ENCODE measurements at regions not wholly inside any gene's neighbourhood (a gene's known extent, or its start where the extent isn't known, plus 50 kb on each side); places are given as distances from the start of the nearest gene placed in this dataset.

GRCh38 chr1:239995281-239995680, 96.4 kb upstream of the FMN2 start:
- no peak for DNase-seq (ENCODE audit: low read depth)

DNA sequence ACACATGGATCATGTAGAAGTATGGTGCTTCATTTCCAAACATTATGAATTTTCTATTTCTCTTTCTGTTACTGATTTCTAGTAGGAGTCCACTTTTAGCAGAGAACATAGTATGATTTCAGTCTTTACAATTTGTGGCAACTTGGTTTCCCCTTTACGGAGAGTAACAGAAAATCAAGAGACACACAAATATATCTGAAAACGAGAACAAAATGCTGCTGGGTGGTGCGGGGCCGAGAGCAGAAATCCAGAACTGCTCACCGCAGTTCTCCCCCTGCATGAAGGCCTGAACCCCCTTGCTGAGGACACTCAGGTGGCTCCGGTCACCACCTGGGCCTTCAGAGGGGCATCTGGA, 94.5 kb upstream of the FMN2 start:
- DNase-seq (ENCODE audit: low read depth), result no peak

GRCh38 chr1:239997515-239998311, 94.0 kb upstream of the FMN2 start:
- DNase-seq (ENCODE audit: low read depth), result no peak

- DNase-seq (ENCODE audit: low read depth), result no peak
Measured at GRCh38 chr1:239998312-239998649, 93.4 kb upstream of the FMN2 start.

DNA sequence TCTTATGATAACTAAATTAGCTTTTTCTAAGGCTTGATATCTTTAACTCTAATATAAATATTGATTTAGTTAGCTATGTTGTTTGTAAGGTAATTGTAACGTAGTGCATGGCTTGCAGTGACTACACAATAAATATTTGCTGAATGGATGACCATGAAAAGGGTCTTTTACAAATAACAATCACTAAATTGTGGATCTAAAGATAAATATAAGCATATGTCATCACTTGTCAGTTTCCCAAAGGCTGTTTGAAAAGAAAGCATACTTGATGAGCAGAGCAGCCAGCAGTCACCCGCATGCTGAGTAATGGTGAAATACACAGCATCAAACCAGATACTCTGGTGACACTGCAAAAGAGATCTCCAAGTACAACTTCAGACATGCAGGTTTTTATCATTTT, 92.5 kb upstream of the FMN2 start:
- DNase-seq (ENCODE audit: low read depth), result no peak

DNA sequence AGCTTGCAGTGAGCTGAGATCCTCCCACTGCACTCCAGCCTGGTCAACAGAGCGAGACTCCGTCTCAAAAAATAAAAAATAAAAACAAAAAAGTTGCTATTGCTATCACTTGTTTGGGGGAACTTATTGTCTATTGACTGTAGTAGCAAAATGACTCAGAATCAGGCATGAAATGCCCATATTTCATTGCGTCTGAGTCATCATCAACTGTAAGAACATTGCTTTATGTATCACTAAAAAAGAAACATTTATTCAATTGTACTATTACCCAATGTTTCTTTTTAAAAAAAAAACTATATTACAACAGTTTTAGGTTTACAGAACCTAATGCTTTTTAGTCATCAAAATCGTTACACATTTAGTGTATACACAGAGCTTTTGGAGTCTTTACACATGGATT, 91.0 kb upstream of the FMN2 start:
- no peak for DNase-seq (ENCODE audit: low read depth)

DNA sequence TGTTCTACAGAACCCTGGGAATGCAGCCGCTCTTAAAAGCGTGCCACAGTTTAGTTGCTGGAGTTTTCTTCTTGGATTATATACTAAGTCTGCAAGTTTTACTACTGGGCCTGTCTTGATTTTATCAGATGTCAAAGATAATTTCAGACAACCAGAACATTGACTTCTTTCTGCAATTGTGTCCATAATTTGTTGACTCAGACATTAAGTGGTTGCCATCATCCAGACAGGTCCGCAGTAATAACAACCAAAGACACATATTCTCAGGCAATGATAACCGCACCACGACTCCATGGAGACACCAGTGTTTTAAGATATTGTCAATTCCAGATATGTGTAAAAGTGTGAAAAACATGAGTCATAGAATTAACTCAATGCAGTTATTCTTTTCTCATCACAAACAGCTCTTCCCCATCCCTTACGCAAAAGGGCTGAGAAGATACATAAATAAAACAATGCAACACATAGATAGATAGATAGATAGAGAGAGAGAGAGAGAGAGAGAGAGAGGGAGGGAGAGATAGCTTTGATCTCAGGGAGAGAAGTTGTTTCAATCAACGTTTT, 90.4 kb upstream of the FMN2 start:
- no peak for DNase-seq (ENCODE audit: low read depth)

DNA sequence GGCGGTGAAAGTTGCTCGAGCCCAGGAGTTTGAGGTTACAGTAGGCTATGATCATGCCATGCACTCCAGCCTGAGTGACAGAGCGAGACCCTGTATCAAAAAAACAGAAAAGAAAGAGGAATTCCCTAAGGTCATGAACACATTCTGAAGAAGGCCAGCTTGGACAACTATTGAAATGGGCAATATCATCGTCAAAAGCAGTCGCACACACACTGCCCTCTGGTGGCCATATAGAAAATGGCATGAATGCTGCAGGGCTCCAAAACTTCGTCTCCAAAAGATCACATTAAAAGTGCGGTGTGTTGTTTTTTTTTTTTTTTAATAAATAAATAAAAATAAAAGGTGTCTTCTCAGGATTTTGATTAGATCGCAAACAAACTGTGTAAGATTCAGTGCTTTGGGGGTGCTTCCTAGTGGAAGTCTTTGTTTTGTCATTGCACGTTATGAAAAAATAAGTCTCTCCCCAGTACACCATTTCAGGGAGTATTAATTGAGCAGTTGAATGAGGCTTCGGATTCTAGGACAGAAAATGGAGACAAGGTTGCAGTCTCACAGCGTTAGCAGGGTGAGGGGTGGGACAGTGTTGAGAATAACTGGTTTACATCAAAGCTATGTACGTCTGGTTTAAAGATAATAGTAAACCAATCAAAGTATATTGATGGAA, 87.5 kb upstream of the FMN2 start:
- DNase-seq (ENCODE audit: low read depth), result no peak

DNA sequence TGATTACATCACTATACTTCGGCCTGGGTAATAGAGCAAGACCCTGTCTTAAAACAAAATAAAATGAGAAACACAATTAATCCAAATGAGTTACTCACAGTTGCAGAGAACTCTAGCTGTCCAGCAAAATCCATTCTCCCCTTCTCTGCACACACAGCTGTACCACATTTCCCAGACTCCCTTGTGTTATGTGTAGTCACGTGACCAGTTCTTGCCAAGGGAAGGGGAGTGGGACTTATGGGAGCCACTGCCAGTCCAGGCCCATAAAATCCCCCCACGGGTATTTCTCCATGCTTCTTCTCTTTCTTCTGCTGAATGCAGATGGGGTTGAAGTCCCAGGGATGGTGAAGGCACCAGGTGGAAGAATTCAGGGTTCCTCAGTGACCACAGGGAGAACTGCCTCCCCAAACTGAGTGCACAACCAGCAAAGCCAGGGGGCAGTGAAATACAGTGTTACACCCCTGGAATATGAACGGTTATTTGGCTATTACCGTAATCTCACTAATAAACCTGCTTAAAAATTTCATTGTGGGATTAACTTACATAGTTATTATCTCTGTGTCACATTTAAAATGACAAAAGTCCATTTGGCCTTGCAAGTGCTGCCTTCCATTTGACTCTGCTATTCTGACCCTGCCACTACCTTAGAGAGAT, 85.6 kb upstream of the FMN2 start:
- DNase-seq (ENCODE audit: low read depth), result no peak

DNA sequence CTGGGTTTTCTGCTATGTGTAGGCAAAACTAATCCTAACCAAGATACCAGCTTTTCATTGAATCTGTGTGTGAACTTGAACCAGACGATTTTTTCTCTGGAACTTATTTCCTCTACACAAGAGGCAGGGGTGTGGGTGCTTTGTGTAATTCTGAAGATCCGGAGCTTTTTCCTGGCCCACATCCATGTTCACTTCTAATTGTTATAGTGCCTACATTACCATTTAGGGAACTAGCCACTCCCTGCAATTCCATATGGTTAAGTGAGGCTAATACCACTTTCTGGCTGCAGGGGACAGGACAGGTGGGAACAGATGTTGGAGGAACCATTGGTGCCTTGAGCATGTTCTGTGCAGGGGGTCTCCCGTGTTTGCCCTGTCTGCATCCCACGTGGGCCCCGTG, 83.4 kb upstream of the FMN2 start:
- no peak for DNase-seq (ENCODE audit: low read depth)

DNA sequence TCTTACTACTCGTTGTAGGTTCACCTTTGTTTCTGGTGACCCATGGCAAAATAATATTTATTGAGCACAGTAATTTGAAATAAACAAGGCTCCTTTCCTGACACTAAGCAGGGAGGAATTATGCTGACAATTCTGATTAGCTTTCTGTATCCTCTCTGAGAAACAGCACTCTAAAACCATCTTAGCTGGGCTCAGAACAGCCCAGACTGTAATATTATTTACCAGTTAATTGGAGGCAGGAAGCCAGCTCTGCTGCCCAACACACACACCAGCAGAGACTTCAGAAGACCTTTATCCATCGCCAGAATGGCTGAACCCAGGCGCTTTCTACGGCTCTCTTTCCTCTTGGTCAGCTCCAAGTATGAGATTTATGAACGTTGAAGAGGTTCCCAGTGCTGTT, 77.6 kb upstream of the FMN2 start:
- DNase-seq (ENCODE audit: low read depth), result no peak

DNA sequence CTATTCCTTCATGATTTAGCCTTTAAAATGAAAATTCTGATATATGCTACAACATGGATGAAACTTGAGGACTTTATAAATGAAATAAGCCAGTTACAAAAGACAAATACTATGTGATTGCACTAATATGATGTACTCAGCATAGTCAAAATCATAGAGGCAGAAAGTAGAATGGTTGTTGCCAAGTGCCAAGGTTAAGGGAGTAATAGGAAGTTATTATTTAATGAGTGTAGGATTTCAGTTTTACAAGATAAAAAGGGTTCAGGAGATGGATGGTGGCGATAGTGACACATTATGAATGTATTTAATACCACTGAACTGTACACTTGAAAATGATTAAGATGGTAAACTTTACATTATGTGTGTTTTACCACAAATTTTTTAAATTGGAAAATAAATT, 73.1 kb upstream of the FMN2 start:
- DNase-seq (ENCODE audit: low read depth), result no peak

GRCh38 chr1:240019524-240019923, 72.2 kb upstream of the FMN2 start:
- DNase-seq (ENCODE audit: low read depth), result no peak

- no peak for DNase-seq (ENCODE audit: low read depth)
Measured at GRCh38 chr1:240020871-240021270, 70.8 kb upstream of the FMN2 start.

GRCh38 chr1:240021709-240022108, 70.0 kb upstream of the FMN2 start:
- DNase-seq (ENCODE audit: low read depth), result no peak

GRCh38 chr1:240027059-240027462, 64.6 kb upstream of the FMN2 start:
- no peak for DNase-seq (ENCODE audit: low read depth)

- no peak for DNase-seq (ENCODE audit: low read depth)
Measured at GRCh38 chr1:240029418-240029817, 62.3 kb upstream of the FMN2 start.

- DNase-seq (ENCODE audit: low read depth), result no peak
Measured at GRCh38 chr1:240030236-240030635, 61.4 kb upstream of the FMN2 start.

- DNase-seq (ENCODE audit: low read depth), result no peak
Measured at GRCh38 chr1:240031009-240031408, 60.7 kb upstream of the FMN2 start.

DNA sequence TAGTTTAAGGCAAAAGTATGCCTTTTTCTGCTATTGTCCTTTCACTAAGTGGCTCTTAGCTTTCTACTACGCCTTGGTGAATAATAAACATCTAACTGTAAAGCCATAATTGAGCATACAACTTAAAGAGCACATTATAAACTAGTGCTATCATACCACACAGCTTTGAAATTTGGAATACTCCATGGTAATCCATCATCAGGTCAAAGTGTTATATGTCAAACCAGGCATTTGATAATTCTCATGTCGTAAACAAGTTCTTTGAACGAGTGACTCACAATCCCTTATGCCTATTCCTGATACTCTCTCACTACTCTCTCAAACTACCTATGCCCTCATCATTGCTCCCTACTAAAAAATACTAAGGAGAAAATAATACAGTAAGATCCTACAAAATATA, 60.3 kb upstream of the FMN2 start:
- DNase-seq (ENCODE audit: low read depth), result no peak

- no peak for DNase-seq (ENCODE audit: low read depth)
Measured at GRCh38 chr1:240033406-240033805, 58.3 kb upstream of the FMN2 start.

- no peak for DNase-seq (ENCODE audit: low read depth)
Measured at GRCh38 chr1:240036526-240036925, 55.2 kb upstream of the FMN2 start.
